DND-41 (cell line): ENCODE measurements at regions not wholly inside any gene's neighbourhood (a gene's known extent, or its start where the extent isn't known, plus 50 kb on each side); places are given as distances from the start of the nearest gene placed in this dataset.
"Not testable (repeated sequence)": the region's sequence is repeated elsewhere in the genome, so short reads cannot be mapped to it uniquely, and the experiment has no call there.

Experiments used
- ATAC-seq: fragments of 200-7000 bp; cut with Tn5 transposase; 3 replicates; pipeline ENCODE4 v1.9.1; 2021; ENCODE audit warnings: low read depth; ENCODE audit not compliant: insufficient read depth
- DNase-seq: peaks from one replicate; pipeline ENCODE4 v3.0.0-alpha.2; 2020
- H2AFZ ChIP-seq: 2 replicates; pipeline ENCODE4 v1.6.0; 2012; ENCODE audit warnings: low read depth, low read length
- H3K27ac ChIP-seq: 2 replicates; pipeline ENCODE4 v1.5.1; 2012; ENCODE audit warnings: low read length, inconsistent platforms
- H3K27me3 ChIP-seq: fragments of 200-600 bp; sonication (generic); 2 replicates; pipeline ENCODE4 v1.6.0; 2012; ENCODE audit warnings: low read length, mild to moderate bottlenecking, inconsistent platforms; ENCODE audit not compliant: insufficient read depth, poor library complexity
- H3K36me3 ChIP-seq: 2 replicates; pipeline ENCODE4 v1.5.1; 2012; ENCODE audit warnings: low read length, inconsistent platforms; ENCODE audit not compliant: insufficient read depth
- H3K4me1 ChIP-seq: 2 replicates; pipeline ENCODE4 v1.5.1; 2012; ENCODE audit warnings: mild to moderate bottlenecking, low read length; ENCODE audit not compliant: insufficient read depth
- H3K4me2 ChIP-seq: 2 replicates; pipeline ENCODE4 v1.6.0; 2012; ENCODE audit warnings: mild to moderate bottlenecking, moderate library complexity, low read length, inconsistent platforms; ENCODE audit not compliant: insufficient read depth
- H3K4me3 ChIP-seq, 2 experiments: fragments of 200-600 bp in 1 of 2; shearing (Covaris generic) in 1 of 2; 2 replicates each; pipeline ENCODE4 v1.5.1; 2012 to 2016; ENCODE audit warnings: inconsistent platforms in 2 of 2, low read length in 2 of 2, mild to moderate bottlenecking in 2 of 2, low read depth in 1 of 2, moderate library complexity in 1 of 2
- H3K79me2 ChIP-seq: 2 replicates; pipeline ENCODE4 v1.6.0; 2012; ENCODE audit warnings: low read length, inconsistent platforms; ENCODE audit not compliant: insufficient read depth
- H3K9ac ChIP-seq: 2 replicates; pipeline ENCODE4 v1.6.0; 2012; ENCODE audit warnings: low read depth, mild to moderate bottlenecking, inconsistent platforms, low read length, moderate library complexity
- H3K9me3 ChIP-seq: 2 replicates; pipeline ENCODE4 v1.5.1; 2012; ENCODE audit warnings: low read length, moderate library complexity, mild to moderate bottlenecking, inconsistent platforms; ENCODE audit not compliant: insufficient read depth, severe bottlenecking
- H4K20me1 ChIP-seq: 2 replicates; pipeline ENCODE4 v1.6.0; 2012; ENCODE audit warnings: low read length; ENCODE audit not compliant: insufficient read depth
- EZH2 ChIP-seq: IDR thresholded peaks from 3 replicates; pipeline ENCODE4 v1.6.1; 2012; ENCODE audit warnings: borderline replicate concordance, low read depth, mild to moderate bottlenecking, moderate library complexity, low read length, inconsistent platforms; ENCODE audit not compliant: severe bottlenecking
- TF ChIP-seq, protein P1 (sequence below): IDR thresholded peaks from 2 replicates; pipeline ENCODE4 v1.5.1; 2012; ENCODE audit warnings: borderline replicate concordance, low read length, moderate library complexity, mild to moderate bottlenecking; ENCODE audit not compliant: poor library complexity, severe bottlenecking; ENCODE audit errors: extremely low read depth

- Histone ChIP-seq H3K27ac (no peak overlapping the region), H3K4me3 (no peak overlapping the region), H3K79me2 (no peaks in the 10 kb centered on the region), H3K9ac (no peak overlapping the region), H3K9me3 (no peaks in the 10 kb centered on the region), H2AFZ (no peak overlapping the region), H4K20me1 (no peaks in the 10 kb centered on the region), H3K27me3 (peaks cover 8% of the 10 kb centered on the region), H3K4me1 (no peaks in the 10 kb centered on the region), H3K4me2 (no peak overlapping the region), H3K36me3 (no peaks in the 10 kb centered on the region)
- TF ChIP-seq EZH2: no peak
- TF ChIP-seq, protein P1, sequence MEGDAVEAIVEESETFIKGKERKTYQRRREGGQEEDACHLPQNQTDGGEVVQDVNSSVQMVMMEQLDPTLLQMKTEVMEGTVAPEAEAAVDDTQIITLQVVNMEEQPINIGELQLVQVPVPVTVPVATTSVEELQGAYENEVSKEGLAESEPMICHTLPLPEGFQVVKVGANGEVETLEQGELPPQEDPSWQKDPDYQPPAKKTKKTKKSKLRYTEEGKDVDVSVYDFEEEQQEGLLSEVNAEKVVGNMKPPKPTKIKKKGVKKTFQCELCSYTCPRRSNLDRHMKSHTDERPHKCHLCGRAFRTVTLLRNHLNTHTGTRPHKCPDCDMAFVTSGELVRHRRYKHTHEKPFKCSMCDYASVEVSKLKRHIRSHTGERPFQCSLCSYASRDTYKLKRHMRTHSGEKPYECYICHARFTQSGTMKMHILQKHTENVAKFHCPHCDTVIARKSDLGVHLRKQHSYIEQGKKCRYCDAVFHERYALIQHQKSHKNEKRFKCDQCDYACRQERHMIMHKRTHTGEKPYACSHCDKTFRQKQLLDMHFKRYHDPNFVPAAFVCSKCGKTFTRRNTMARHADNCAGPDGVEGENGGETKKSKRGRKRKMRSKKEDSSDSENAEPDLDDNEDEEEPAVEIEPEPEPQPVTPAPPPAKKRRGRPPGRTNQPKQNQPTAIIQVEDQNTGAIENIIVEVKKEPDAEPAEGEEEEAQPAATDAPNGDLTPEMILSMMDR: no peak
- DNase-seq: no peak
- ATAC-seq: no peak
Measured at GRCh38 chr5:10880934-10881333, 119.9 kb upstream of the DAP start.

DNA sequence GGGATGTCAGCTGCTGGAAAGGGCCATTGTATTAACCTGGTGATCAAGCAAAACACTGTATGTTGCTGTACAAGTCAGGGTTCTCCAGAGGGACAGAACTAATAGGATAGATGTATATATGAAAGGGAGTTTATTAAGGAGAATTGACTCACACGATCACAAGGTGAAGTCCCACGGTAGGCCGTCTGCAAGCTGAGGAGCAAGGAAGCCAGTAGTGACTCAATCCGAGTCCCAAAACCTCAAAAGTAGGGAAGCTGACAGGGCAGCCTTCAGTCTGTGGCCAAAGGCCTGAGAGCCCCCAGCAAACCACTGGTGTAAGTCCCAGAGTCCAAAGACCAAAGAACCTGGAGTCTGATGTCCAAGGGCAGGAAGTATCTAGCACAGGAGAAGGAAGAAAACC, 116.0 kb upstream of the DAP start:
- not testable (repeated sequence) for H3K4me2 ChIP-seq, H3K79me2 ChIP-seq

GRCh38 chr5:10876006-10876744, 115.1 kb upstream of the DAP start:
- H3K27ac ChIP-seq: no peak overlapping the region
- no peak overlapping the region for H3K9ac ChIP-seq
- H3K4me1 ChIP-seq: no peaks in the 10 kb centered on the region
- no peak overlapping the region for H3K4me2 ChIP-seq
- no peaks in the 10 kb centered on the region for H3K9me3 ChIP-seq
- no peaks in the 10 kb centered on the region for H3K79me2 ChIP-seq
- DNase-seq (no peak), ATAC-seq (no peak)
- H4K20me1 ChIP-seq: no peaks in the 10 kb centered on the region
- H2AFZ ChIP-seq: no peak overlapping the region
- H3K4me3 ChIP-seq: no peak overlapping the region
- H3K27me3 ChIP-seq: peaks cover 8% of the 10 kb centered on the region
- no peaks in the 10 kb centered on the region for H3K36me3 ChIP-seq
- TF ChIP-seq EZH2: no peak
- TF ChIP-seq, protein P1: no peak

More for the DNA sequence above, 116.0 kb upstream of the DAP start:
- DNase-seq, H3K36me3 ChIP-seq, H3K4me1 ChIP-seq, ATAC-seq, H3K9me3 ChIP-seq, H4K20me1 ChIP-seq, H3K27me3 ChIP-seq, H3K4me3 ChIP-seq, H3K27ac ChIP-seq, H2AFZ ChIP-seq, H3K9ac ChIP-seq: not testable (repeated sequence)

DNA sequence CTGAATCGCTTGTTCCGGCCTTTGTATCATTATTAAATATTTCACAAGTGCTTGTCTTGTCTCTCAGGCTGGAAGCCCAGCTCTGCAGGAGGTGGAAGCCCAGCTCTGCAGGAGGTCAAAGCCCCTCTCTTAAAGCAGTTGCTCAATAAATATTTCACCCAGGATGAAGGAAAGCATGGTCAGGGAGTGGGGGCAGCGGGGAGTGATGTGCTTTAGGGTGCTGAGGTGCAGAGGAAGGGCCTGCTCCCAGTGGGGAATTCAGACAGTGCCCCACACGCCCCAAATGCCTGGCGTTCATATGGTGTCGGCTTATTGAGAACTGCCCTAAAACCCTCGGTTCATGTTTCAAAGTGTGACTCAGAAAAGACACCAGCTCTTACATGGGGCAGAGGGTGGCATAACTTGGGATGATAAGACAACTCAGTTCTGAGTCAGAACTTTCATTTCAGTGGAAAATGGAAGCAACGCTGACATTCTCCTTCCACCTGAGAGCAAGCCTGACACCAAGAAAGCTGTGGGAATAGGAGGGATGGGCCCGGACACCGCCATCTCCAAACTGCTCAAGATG, 114.3 kb upstream of the DAP start:
- H3K79me2 ChIP-seq: no peaks in the 10 kb centered on the region
- ATAC-seq: no peak
- H3K9me3 ChIP-seq: no peaks in the 10 kb centered on the region
- H3K36me3 ChIP-seq: no peaks in the 10 kb centered on the region
- H3K4me1 ChIP-seq: no peaks in the 10 kb centered on the region
- H3K27ac ChIP-seq: no peak overlapping the region
- no peak overlapping the region for H3K4me2 ChIP-seq
- H2AFZ ChIP-seq: no peak overlapping the region
- no peaks in the 10 kb centered on the region for H4K20me1 ChIP-seq
- TF ChIP-seq, protein P1: no peak
- no peak for DNase-seq
- H3K4me3 ChIP-seq: no peak overlapping the region
- no peak overlapping the region for H3K9ac ChIP-seq
- peaks cover 8% of the 10 kb centered on the region for H3K27me3 ChIP-seq
